Brain microvascular endothelial cell (primary cell): ENCODE measurements at regions not wholly inside any gene's neighbourhood (a gene's known extent, or its start where the extent isn't known, plus 50 kb on each side); places are given as distances from the start of the nearest gene placed in this dataset.

Experiments
- DNase-seq: peaks from one replicate; pipeline ENCODE4 v3.0.0-alpha.2; 2020
- H3K27ac ChIP-seq: fragments of 250-450 bp; sonication (Bioruptor Pico); 2 replicates; pipeline ENCODE4 v1.5.1; 2020; ENCODE audit warnings: mild to moderate bottlenecking, moderate library complexity
- H3K27me3 ChIP-seq: fragments of 250-450 bp; sonication (Bioruptor Pico); replicated peaks from 2 replicates; pipeline ENCODE4 v1.5.1; 2020; ENCODE audit warnings: mild to moderate bottlenecking
- H3K36me3 ChIP-seq: fragments of 250-450 bp; sonication (Bioruptor Pico); replicated peaks from 2 replicates; pipeline ENCODE4 v1.5.1; 2020; ENCODE audit warnings: mild to moderate bottlenecking
- H3K4me3 ChIP-seq: 2 replicates; pipeline ENCODE4 v1.5.1; 2011; ENCODE audit warnings: low read depth, mild to moderate bottlenecking, control low read depth, low read length, moderate library complexity
- CTCF ChIP-seq: IDR thresholded peaks from 2 replicates; pipeline ENCODE4 v1.5.1; 2011; ENCODE audit warnings: low read depth, mild to moderate bottlenecking, moderate library complexity, low read length, control low read depth, inconsistent platforms; ENCODE audit errors: missing control alignments
- in situ Hi-C: cut with HindIII; loops from 2 replicates; pipeline ENCODE4 v1.10.0; 2017; ENCODE audit warnings: low sequenced_read_pairs, low pct_ligation_motif_present

DNA sequence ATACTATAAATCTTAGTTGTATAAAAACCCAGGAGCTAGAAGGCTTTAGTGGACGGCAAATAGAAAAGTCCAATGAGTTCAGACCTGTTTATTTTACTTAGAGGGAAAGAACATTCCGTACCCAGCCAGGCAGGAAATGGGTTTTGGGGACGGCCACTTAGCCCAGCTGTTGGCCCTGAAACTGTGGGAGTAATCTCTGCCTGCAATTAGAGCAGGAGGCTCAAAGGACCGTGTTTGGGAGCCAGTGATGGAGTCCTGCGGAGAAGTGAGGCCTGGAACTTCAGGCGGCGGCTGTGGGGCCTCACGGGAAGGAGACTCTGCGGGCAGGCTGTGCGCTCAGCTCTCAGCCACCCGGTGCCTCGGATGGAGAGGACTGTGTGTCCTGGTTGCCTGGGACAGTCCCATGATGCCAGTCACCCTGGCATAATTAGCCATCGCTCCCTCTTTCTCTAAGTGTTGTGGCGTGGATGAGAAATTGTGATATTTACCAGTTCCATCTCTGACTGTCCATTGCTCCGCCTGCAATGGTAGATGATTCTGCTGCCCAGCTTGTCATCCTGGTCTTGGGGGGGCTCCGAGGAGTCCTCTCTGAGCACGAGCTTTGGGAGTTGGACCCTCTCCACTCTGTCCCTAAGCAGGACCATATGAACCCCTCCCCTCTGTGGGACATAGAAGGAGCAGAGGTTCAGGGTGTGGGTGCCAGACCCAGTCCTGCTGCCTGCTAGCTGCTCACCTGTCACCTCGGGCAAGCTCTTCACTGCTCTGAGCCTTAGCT is 530.3 kb downstream of the TBC1D22A start:
- TF ChIP-seq CTCF: no peak
- in situ Hi-C loops: no loop called here
- H3K27ac ChIP-seq: no peak overlapping the region

DNA sequence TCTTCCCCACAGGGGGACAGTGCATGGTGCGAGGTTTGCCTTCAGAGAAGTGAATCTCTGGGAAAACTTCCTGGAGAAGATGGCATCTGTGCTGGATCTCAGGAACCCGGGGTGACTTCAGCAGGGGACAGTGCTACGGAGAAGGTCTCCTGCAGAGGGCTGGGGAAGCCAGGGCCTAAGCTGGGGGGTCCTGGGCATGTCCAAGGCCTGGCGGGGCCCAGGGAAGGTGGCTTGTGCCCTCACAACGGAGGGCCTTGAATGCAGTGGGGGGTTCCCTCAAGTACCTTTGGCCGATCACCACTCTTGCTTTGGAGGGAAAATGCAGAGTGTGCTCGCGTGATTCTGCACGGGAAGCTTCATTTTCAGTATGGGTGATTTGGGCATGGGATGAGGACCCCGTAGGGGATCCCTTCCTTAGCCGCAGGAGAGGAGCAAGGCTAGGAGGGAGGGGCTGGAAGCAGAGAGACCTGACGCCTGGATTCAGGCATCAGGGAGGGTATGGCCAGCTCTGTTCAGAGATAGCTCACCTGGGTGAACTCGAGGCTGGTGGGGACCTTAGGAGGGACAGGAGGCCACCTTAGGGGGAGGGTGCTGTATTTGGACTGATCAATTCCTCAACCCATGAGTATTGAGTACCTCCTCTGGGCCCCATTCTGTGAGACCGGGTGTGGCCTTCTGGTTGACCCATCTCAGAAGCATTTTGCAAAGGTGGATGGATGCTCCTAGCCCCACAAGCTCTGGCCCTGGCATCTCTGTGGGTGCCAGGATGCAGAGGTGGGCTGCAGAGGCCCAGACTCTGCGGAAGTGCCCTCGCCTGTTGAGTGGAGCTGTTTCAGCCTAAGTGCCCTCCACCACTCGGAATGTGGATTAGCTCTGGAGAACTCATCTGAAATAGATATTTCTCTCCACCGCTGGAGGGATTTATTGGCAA is 529.4 kb downstream of the TBC1D22A start:
- H3K36me3 ChIP-seq: no peaks in the 10 kb centered on the region
- H3K4me3 ChIP-seq: no peak overlapping the region
- H3K27ac ChIP-seq: no peak overlapping the region
- H3K27me3 ChIP-seq: no peaks in the 10 kb centered on the region
- DNase-seq: no peak
- TF ChIP-seq CTCF: no peak
- in situ Hi-C loops: no loop called here

More for the DNA sequence above, 530.3 kb downstream of the TBC1D22A start:
- Histone ChIP-seq H3K4me3 (no peak overlapping the region), H3K36me3 (no peaks in the 10 kb centered on the region), H3K27me3 (no peaks in the 10 kb centered on the region)
- no peak for DNase-seq

DNA sequence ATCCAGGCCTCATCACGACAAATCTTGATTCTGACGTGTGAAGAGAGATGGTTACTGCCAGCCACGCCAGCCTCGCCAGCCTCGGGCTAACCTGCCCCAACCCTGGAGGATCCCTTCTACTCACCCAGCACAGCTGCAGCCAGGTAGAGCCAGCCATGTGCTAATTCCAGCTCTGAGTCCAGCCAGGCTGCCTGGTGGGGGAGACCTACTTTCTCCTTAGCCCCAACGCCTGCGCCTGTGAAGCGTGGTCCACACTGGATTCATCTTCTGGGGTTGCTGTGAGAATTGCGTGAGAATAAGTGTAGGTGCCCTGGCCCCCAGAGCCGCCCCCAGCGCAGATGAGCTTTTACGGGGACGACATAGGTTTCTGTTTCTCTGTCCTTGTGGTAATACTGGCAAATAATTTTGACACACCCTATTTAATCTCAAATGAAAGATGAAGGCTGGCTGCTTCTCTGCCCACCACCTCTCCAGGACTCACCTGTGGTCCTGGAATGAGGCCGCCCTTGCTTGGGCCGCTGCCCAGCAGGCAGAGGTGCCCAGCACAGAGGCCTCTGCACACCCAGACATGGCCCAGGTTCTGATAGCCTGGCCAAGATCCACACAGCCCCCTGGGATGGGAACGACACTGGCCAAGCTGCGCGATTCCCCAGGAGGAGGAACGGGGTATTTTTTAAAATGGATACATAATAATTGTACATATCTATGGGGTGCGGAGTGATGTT is 528.4 kb downstream of the TBC1D22A start:
- in situ Hi-C loops: no loop called here
- Histone ChIP-seq H3K27me3 (no peaks in the 10 kb centered on the region), H3K36me3 (no peaks in the 10 kb centered on the region), H3K27ac (no peak overlapping the region), H3K4me3 (no peak overlapping the region)
- TF ChIP-seq CTCF: no peak
- DNase-seq: no peak

DNA sequence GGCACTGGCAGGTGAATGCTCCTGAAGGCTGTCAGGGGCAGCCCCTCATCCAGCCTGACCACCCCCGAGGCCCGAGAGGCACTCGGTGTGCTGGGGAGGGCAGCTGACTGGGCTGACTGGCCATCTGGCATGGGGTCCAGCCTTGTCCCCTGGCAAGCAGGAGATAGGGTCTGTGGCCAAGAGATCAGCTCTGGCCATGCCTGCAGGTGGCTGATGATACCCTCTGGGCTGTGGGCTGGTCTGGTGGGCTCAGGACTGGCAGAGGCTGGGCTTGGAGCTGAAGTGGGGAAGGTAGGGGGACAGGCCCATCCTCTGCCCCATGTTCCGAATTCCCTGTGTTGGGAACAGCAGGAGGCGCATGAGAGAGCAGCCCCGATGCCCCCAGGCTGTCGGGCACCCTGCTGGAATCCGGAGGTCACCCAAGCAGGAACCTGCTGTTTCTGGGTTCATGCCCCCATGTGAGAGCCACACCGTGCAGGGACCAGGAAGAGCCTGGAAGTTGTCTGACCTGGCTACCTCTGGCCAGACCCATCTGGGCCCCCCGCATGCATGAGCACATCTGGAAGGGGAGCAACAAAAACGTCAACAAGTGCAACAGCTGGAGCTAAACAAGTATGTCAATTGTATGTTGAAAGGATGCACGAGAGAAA is 527.0 kb downstream of the TBC1D22A start:
- in situ Hi-C loops: no loop called here
- H3K36me3 ChIP-seq: no peaks in the 10 kb centered on the region
- no peak for DNase-seq
- TF ChIP-seq CTCF: no peak
- H3K27me3 ChIP-seq: no peaks in the 10 kb centered on the region
- H3K27ac ChIP-seq: no peak overlapping the region
- H3K4me3 ChIP-seq: no peak overlapping the region

DNA sequence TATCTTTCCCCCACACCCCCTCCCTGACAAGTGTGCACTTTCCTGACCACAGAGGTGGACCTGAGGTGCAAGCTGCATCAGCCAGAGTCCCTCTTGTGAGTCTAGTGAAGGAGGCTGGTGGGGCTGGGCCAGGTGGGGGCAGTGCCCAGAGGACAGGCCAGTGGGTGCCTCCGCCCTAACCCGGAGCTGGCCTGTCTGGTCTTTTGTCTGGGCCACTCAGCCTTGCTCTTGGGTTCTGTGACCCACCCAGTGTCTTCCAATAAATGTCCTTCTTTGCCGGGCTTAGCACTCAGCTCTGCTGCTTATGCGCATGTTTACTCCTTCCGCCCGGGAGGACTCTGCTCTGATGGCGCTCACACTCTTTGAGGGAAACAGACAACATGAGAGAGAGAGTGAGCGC is 526.2 kb downstream of the TBC1D22A start:
- no peak for DNase-seq
- no peak for TF ChIP-seq CTCF
- Histone ChIP-seq H3K27ac (no peak overlapping the region), H3K27me3 (no peaks in the 10 kb centered on the region), H3K36me3 (no peaks in the 10 kb centered on the region), H3K4me3 (no peak overlapping the region)
- in situ Hi-C loops: no loop called here
